H9 (cell line): ENCODE measurements at regions not wholly inside any gene's neighbourhood (a gene's known extent, or its start where the extent isn't known, plus 50 kb on each side); places are given as distances from the start of the nearest gene placed in this dataset.

ENCODE experiments used
- DNase-seq: peaks from one replicate; pipeline ENCODE4 v3.0.0-alpha.2; 2017
- H2AFZ ChIP-seq: one replicate; pipeline ENCODE4 v1.6.1; 2013; ENCODE audit warnings: mild to moderate bottlenecking, low read length, control low read depth, moderate library complexity
- H2AK5ac ChIP-seq: 2 replicates; pipeline ENCODE4 v1.6.1; 2013; ENCODE audit warnings: low read length, control low read depth, mixed read lengths; ENCODE audit not compliant: insufficient read length
- H2BK120ac ChIP-seq: one replicate; pipeline ENCODE4 v1.6.1; 2013; ENCODE audit warnings: low read depth, mild to moderate bottlenecking, low read length, control low read depth, inconsistent platforms; ENCODE audit not compliant: poor library complexity, severe bottlenecking
- H2BK12ac ChIP-seq: 2 replicates; pipeline ENCODE4 v1.6.1; 2013; ENCODE audit warnings: low read length, control low read depth, mixed read lengths, low read depth; ENCODE audit not compliant: insufficient read length
- H2BK15ac ChIP-seq: 2 replicates; pipeline ENCODE4 v1.6.1; 2013; ENCODE audit warnings: low read depth, low read length, control low read depth
- H2BK20ac ChIP-seq: one replicate; pipeline ENCODE4 v1.6.1; 2013; ENCODE audit warnings: low read depth, mild to moderate bottlenecking, low read length, control low read depth, inconsistent platforms; ENCODE audit not compliant: poor library complexity, severe bottlenecking
- H2BK5ac ChIP-seq: 2 replicates; pipeline ENCODE4 v1.6.1; 2013; ENCODE audit warnings: low read length, control low read depth, mixed read lengths; ENCODE audit not compliant: insufficient read length
- H3K14ac ChIP-seq: 2 replicates; pipeline ENCODE4 v1.6.1; 2013; ENCODE audit warnings: low read length, control low read depth; ENCODE audit not compliant: insufficient read depth
- H3K18ac ChIP-seq: 2 replicates; pipeline ENCODE4 v1.6.1; 2013; ENCODE audit warnings: low read depth, mild to moderate bottlenecking, mixed read lengths, low read length, control low read depth; ENCODE audit not compliant: insufficient read length
- H3K23ac ChIP-seq: 2 replicates; pipeline ENCODE4 v1.6.1; 2013; ENCODE audit warnings: low read length, control low read depth, mixed read lengths, low read depth; ENCODE audit not compliant: insufficient read length
- H3K23me2 ChIP-seq: 2 replicates; pipeline ENCODE4 v1.6.1; 2013; ENCODE audit warnings: low read depth, mild to moderate bottlenecking, mixed read lengths, low read length, control low read depth; ENCODE audit not compliant: insufficient read length, poor library complexity, severe bottlenecking
- H3K27ac ChIP-seq: 2 replicates; pipeline ENCODE4 v1.5.1; 2013; ENCODE audit warnings: low read length, control low read depth, mixed read lengths, low read depth; ENCODE audit not compliant: insufficient read length
- H3K27me3 ChIP-seq: 2 replicates; pipeline ENCODE4 v1.6.1; 2013; ENCODE audit warnings: low read length, control low read depth, inconsistent platforms; ENCODE audit not compliant: insufficient read depth
- H3K4ac ChIP-seq: 2 replicates; pipeline ENCODE4 v1.6.1; 2013; ENCODE audit warnings: low read depth, mild to moderate bottlenecking, control low read depth, inconsistent platforms, low read length, moderate library complexity
- H3K4me1 ChIP-seq: 2 replicates; pipeline ENCODE4 v1.6.1; 2013; ENCODE audit warnings: low read length, control low read depth, inconsistent platforms; ENCODE audit not compliant: insufficient read depth
- H3K4me2 ChIP-seq: 2 replicates; pipeline ENCODE4 v1.6.1; 2013; ENCODE audit warnings: low read length, control low read depth, mixed read lengths; ENCODE audit not compliant: insufficient read length, insufficient read depth
- H3K56ac ChIP-seq: 2 replicates; pipeline ENCODE4 v1.6.1; 2013; ENCODE audit warnings: low read depth, mild to moderate bottlenecking, mixed read lengths, low read length, control low read depth; ENCODE audit not compliant: insufficient read length
- H3K79me1 ChIP-seq: 2 replicates; pipeline ENCODE4 v1.6.1; 2013; ENCODE audit warnings: low read depth, mild to moderate bottlenecking, moderate library complexity, low read length, control low read depth, inconsistent platforms; ENCODE audit not compliant: insufficient read depth, poor library complexity, severe bottlenecking
- H3K79me2 ChIP-seq: 2 replicates; pipeline ENCODE4 v1.6.1; 2013; ENCODE audit warnings: low read length, control low read depth, inconsistent platforms; ENCODE audit not compliant: insufficient read depth
- H3K9ac ChIP-seq: 2 replicates; pipeline ENCODE4 v1.6.1; 2013; ENCODE audit warnings: low read length, control low read depth, mixed read lengths; ENCODE audit not compliant: insufficient read length; ENCODE audit errors: extremely low read depth
- H3K9me3 ChIP-seq: one replicate; pipeline ENCODE4 v1.6.1; 2013; ENCODE audit warnings: low read depth, low read length, inconsistent platforms; ENCODE audit not compliant: control insufficient read depth
- H3T11ph ChIP-seq: one replicate; pipeline ENCODE4 v1.6.1; 2013; ENCODE audit warnings: mild to moderate bottlenecking, low read length, control low read depth, inconsistent platforms
- H4K20me1 ChIP-seq: one replicate; pipeline ENCODE4 v1.6.1; 2013; ENCODE audit not compliant: control insufficient read depth, insufficient read length, insufficient read depth
- H4K5ac ChIP-seq: 2 replicates; pipeline ENCODE4 v1.6.1; 2013; ENCODE audit warnings: low read depth, mild to moderate bottlenecking, mixed read lengths, low read length, control low read depth; ENCODE audit not compliant: insufficient read length
- H4K8ac ChIP-seq: replicated peaks from 2 replicates; pipeline ENCODE4 v1.6.1; 2013; ENCODE audit warnings: low read length, control low read depth, mixed read lengths, low read depth; ENCODE audit not compliant: insufficient read length
- H4K91ac ChIP-seq: 2 replicates; pipeline ENCODE4 v1.6.1; 2013; ENCODE audit warnings: low read depth, mild to moderate bottlenecking, moderate library complexity, mixed read lengths, low read length, control low read depth; ENCODE audit not compliant: insufficient read length
- H3K27ac Mint-ChIP-seq, 3 experiments: 2 replicates in 2 of 3; 3 replicates in 1 of 3; pipeline ENCODE4 v1.8.0; 2020 to 2021; ENCODE audit warnings: mixed read lengths in 3 of 3, mild to moderate bottlenecking in 1 of 3, moderate library complexity in 1 of 3
- H3K27me3 Mint-ChIP-seq: 2 replicates; pipeline ENCODE4 v1.8.0; 2021; ENCODE audit warnings: low read depth, mild to moderate bottlenecking, moderate library complexity, mixed read lengths
- H3K36me3 Mint-ChIP-seq, 3 experiments: 2 replicates in 2 of 3; 3 replicates in 1 of 3; pipeline ENCODE4 v1.8.0; 2020 to 2021; ENCODE audit warnings: low read depth in 3 of 3, mixed read lengths in 3 of 3; ENCODE audit not compliant: insufficient read depth in 1 of 3
- H3K4me1 Mint-ChIP-seq, 2 experiments: 2 replicates each; pipeline ENCODE4 v1.8.0; 2020; ENCODE audit warnings: mixed read lengths in 2 of 2
- H3K4me3 Mint-ChIP-seq, 2 experiments: 2 replicates in 1 of 2; 3 replicates in 1 of 2; pipeline ENCODE4 v1.8.0; 2020 to 2021; ENCODE audit warnings: mild to moderate bottlenecking in 2 of 2, mixed read lengths in 2 of 2, moderate library complexity in 1 of 2
- H3K9me3 Mint-ChIP-seq, 2 experiments: 2 replicates in 1 of 2; 3 replicates in 1 of 2; pipeline ENCODE4 v1.8.0; 2020; ENCODE audit warnings: mild to moderate bottlenecking in 2 of 2, mixed read lengths in 2 of 2, moderate library complexity in 1 of 2
- WGBS: extraction: QIAGEN DNeasy Blood & Tissue Kit; methylation state at CpG from one replicate; pipeline ENCODE4 v1.1.7; 2013; ENCODE audit warnings: missing lambda C conversion rate, low lambda C conversion rate, mixed read lengths; ENCODE audit not compliant: insufficient read length; ENCODE audit errors: extremely low coverage; 5-methylcytosine and 5-hydroxymethylcytosine counted together
- TF ChIP-seq, protein P1 (sequence below): fragments of 200-600 bp; sonication (generic); conservative IDR thresholded peaks from 3 replicates; pipeline ENCODE4 v1.8.0; 2021; ENCODE audit warnings: antibody characterized with exemption, mild to moderate bottlenecking

DNA sequence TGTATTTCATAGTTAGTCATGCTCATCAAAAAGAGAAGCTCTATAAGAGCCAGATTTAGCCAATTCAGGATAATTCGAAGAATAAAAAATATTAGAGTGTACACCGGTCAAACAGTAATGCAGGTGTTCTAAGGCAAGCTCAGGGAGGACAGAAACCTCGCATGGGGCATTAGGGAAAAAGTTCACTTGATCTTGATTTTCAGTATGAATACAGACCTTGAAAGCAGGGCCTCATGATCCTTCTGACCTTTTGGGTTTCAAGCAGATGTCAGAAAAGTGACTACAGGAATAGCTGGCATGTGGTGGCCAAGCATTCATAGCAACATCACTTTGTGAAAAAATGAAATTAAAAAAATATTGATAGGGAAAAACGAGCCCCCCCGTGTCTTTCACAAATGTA is 394.9 kb downstream of the KIF4B start:
- no CpG with 5 or more reads among the region's 5 CpGs for WGBS
- no peaks in the 10 kb centered on the region for H3K79me1 ChIP-seq

More for the DNA sequence above, 394.9 kb downstream of the KIF4B start:
- Mint-ChIP-seq H3K27ac (no peak overlapping the region), H3K27me3 (no peaks in the 10 kb centered on the region; the same call in 1 of the 2 replicates), H3K4me1 (no peaks in the 10 kb centered on the region), H3K9me3 (peaks cover 7% of the 10 kb centered on the region in 2 experiments), H3K36me3 (peaks cover 0 to 7% (median 0%) of the 10 kb centered on the region in 3 experiments; a peak in 4 of 7 replicates), H3K4me3 (no peak overlapping the region)
- H3K18ac ChIP-seq = no peak overlapping the region
- no peak overlapping the region for H4K5ac ChIP-seq
- H3K79me2 ChIP-seq = no peaks in the 10 kb centered on the region
- no peak overlapping the region for H2BK20ac ChIP-seq
- H4K8ac ChIP-seq = no peak overlapping the region
- H3K14ac ChIP-seq = no peak overlapping the region
- no peaks in the 10 kb centered on the region for H3K9me3 ChIP-seq
- DNase-seq = no peak
- no peak overlapping the region for H2BK5ac ChIP-seq
- TF ChIP-seq, protein P1, sequence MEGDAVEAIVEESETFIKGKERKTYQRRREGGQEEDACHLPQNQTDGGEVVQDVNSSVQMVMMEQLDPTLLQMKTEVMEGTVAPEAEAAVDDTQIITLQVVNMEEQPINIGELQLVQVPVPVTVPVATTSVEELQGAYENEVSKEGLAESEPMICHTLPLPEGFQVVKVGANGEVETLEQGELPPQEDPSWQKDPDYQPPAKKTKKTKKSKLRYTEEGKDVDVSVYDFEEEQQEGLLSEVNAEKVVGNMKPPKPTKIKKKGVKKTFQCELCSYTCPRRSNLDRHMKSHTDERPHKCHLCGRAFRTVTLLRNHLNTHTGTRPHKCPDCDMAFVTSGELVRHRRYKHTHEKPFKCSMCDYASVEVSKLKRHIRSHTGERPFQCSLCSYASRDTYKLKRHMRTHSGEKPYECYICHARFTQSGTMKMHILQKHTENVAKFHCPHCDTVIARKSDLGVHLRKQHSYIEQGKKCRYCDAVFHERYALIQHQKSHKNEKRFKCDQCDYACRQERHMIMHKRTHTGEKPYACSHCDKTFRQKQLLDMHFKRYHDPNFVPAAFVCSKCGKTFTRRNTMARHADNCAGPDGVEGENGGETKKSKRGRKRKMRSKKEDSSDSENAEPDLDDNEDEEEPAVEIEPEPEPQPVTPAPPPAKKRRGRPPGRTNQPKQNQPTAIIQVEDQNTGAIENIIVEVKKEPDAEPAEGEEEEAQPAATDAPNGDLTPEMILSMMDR = no peak
- H3K4me2 ChIP-seq = no peak overlapping the region
- no peaks in the 10 kb centered on the region for H4K20me1 ChIP-seq
- no peak overlapping the region for H2BK120ac ChIP-seq
- no peak overlapping the region for H4K91ac ChIP-seq
- no peak overlapping the region for H2BK15ac ChIP-seq
- H2AK5ac ChIP-seq = no peak overlapping the region
- no peaks in the 10 kb centered on the region for H3K4me1 ChIP-seq
- no peak overlapping the region for H3K27ac ChIP-seq
- H3K9ac ChIP-seq = no peak overlapping the region
- no peaks in the 10 kb centered on the region for H3K27me3 ChIP-seq
- no peak overlapping the region for H3K56ac ChIP-seq
- no peak overlapping the region for H3K4ac ChIP-seq
- no peak overlapping the region for H2AFZ ChIP-seq
- H3T11ph ChIP-seq = no peak overlapping the region
- no peak overlapping the region for H3K23ac ChIP-seq
- H3K23me2 ChIP-seq = no peaks in the 10 kb centered on the region
- H2BK12ac ChIP-seq = no peak overlapping the region
